ENCODE measurements at regions not wholly inside any gene's neighbourhood (a gene's known extent, or its start where the extent isn't known, plus 50 kb on each side); places are given as distances from the start of the nearest gene placed in this dataset.
A peak's percentile ranks its signal among the peaks of the same experiment; 100 is the strongest.
"Not testable (repeated sequence)": the region's sequence is repeated elsewhere in the genome, so short reads cannot be mapped to it uniquely, and the experiment has no call there.

GRCh38 chr6:170087421-170087780 is 203.5 kb downstream of the DLL1 start:
- not testable (repeated sequence) for H3K18ac ChIP-seq (ENCODE audit: low read length); H4K91ac ChIP-seq (ENCODE audit: low read depth, low read length, poor library complexity); H3K9me3 ChIP-seq (replicated peaks in 1 of 2; ENCODE audit: control insufficient read depth in 2 of 2, insufficient read depth in 1 of 2, low read depth in 1 of 2, low read length in 2 of 2); H2AK5ac ChIP-seq (ENCODE audit: low read depth, low read length); H2BK120ac ChIP-seq (ENCODE audit: low read depth, low read length); H4K8ac ChIP-seq (ENCODE audit: low read depth, low read length); H2BK5ac ChIP-seq (ENCODE audit: low read length); H3K4me1 ChIP-seq (ENCODE audit: control insufficient read depth in 2 of 2, insufficient read depth in 1 of 2, low read depth in 1 of 2, low read length in 2 of 2); DNase-seq (ENCODE audit: low spot score); H2BK12ac ChIP-seq (ENCODE audit: low read length); H3K23ac ChIP-seq (ENCODE audit: low read depth, low read length, poor library complexity); H3K27ac ChIP-seq (replicated peaks; ENCODE audit: low read length); H3K4me2 ChIP-seq (ENCODE audit: insufficient read depth, low read length, poor library complexity, severe bottlenecking); H3K4me3 ChIP-seq (ENCODE audit: low read length in 2 of 2); H3K4ac ChIP-seq (ENCODE audit: low read length); H3K14ac ChIP-seq (ENCODE audit: low read length); H3K9ac ChIP-seq (ENCODE audit: low read depth, low read length, poor library complexity); H3K36me3 ChIP-seq (replicated peaks in 1 of 2; ENCODE audit: control insufficient read depth in 2 of 2, insufficient read depth in 2 of 2, low read length in 2 of 2); H3K79me1 ChIP-seq (ENCODE audit: low read depth, low read length); H3K27me3 ChIP-seq (ENCODE audit: control insufficient read depth in 3 of 3, insufficient read depth in 3 of 3, low read depth in 1 of 3, low read length in 3 of 3); H2AFZ ChIP-seq (ENCODE audit: low read length)
- no CpG with 5 or more reads among the region's 25 CpGs for WGBS, 2 donors (ENCODE audit: extremely low coverage in 2 of 2, insufficient read length in 2 of 2, insufficient replicate concordance in 1 of 2)
- H2BK15ac ChIP-seq (ENCODE audit: low read length), result peak overlapping the region; percentile 99

- Histone ChIP-seq H2AK5ac (ENCODE audit: low read depth, low read length) (peak overlapping the region; percentile 90), H3K27me3 (ENCODE audit: control insufficient read depth in 3 of 3, insufficient read depth in 3 of 3, low read depth in 1 of 3, low read length in 3 of 3) (peaks cover 0 to 3% (median 0%) of the 10 kb centered on the region in 3 experiments), H3K9me3 (replicated peaks in 1 of 2; ENCODE audit: control insufficient read depth in 2 of 2, insufficient read depth in 1 of 2, low read depth in 1 of 2, low read length in 2 of 2) (no peaks in the 10 kb centered on the region), H4K91ac (ENCODE audit: low read depth, low read length, poor library complexity) (peak overlapping the region; percentile 56), H3K23ac (ENCODE audit: low read depth, low read length, poor library complexity) (peak overlapping the region; percentile 28), H2BK15ac (ENCODE audit: low read length) (peak overlapping the region; percentile 99), H2BK12ac (ENCODE audit: low read length) (peak overlapping the region; percentile 63), H3K4me2 (ENCODE audit: insufficient read depth, low read length, poor library complexity, severe bottlenecking) (no peak overlapping the region), H3K14ac (ENCODE audit: low read length) (peak overlapping the region; percentile 65), H3K18ac (ENCODE audit: low read length) (peak overlapping the region; percentile 90), H3K36me3 (replicated peaks in 1 of 2; ENCODE audit: control insufficient read depth in 2 of 2, insufficient read depth in 2 of 2, low read length in 2 of 2) (no peaks in the 10 kb centered on the region), H2BK120ac (ENCODE audit: low read depth, low read length) (peak overlapping the region; percentile 27), H3K4me1 (ENCODE audit: control insufficient read depth in 2 of 2, insufficient read depth in 1 of 2, low read depth in 1 of 2, low read length in 2 of 2) (peaks cover 10 to 13% of the 10 kb centered on the region in 2 donors), H2BK5ac (ENCODE audit: low read length) (peak overlapping the region; percentile 88), H3K4ac (ENCODE audit: low read length) (no peak overlapping the region), H3K4me3 (ENCODE audit: low read length in 2 of 2) (no peak overlapping the region), H3K79me1 (ENCODE audit: low read depth, low read length) (no peaks in the 10 kb centered on the region), H3K27ac (replicated peaks; ENCODE audit: low read length) (no peak overlapping the region), H2AFZ (ENCODE audit: low read length) (no peak overlapping the region), H3K9ac (ENCODE audit: low read depth, low read length, poor library complexity) (no peak overlapping the region), H4K8ac (ENCODE audit: low read depth, low read length) (peak overlapping the region; percentile 96)
- no CpG with 5 or more reads among the region's 49 CpGs for WGBS, 2 donors (ENCODE audit: extremely low coverage in 2 of 2, insufficient read length in 2 of 2, insufficient replicate concordance in 1 of 2)
- no peak for DNase-seq (ENCODE audit: low spot score)
Measured at GRCh38 chr6:170086639-170087420, 204.0 kb downstream of the DLL1 start.

- no peak overlapping the region for H3K23ac ChIP-seq (ENCODE audit: low read depth, low read length, poor library complexity)
- no peak overlapping the region for H3K27ac ChIP-seq (replicated peaks; ENCODE audit: low read length)
- WGBS, 2 donors (ENCODE audit: extremely low coverage in 2 of 2, insufficient read length in 2 of 2, insufficient replicate concordance in 1 of 2), result no CpG with 5 or more reads among the region's 26 CpGs
- H3K4me2 ChIP-seq (ENCODE audit: insufficient read depth, low read length, poor library complexity, severe bottlenecking), result no peak overlapping the region
- H3K14ac ChIP-seq (ENCODE audit: low read length), result no peak overlapping the region
- H3K18ac ChIP-seq (ENCODE audit: low read length), result peak overlapping the region; percentile 92
- DNase-seq (ENCODE audit: low spot score), result no peak
- H2AFZ ChIP-seq (ENCODE audit: low read length), result no peak overlapping the region
- no peak overlapping the region for H4K91ac ChIP-seq (ENCODE audit: low read depth, low read length, poor library complexity)
- H3K9ac ChIP-seq (ENCODE audit: low read depth, low read length, poor library complexity), result peak overlapping the region; percentile 3
- peak overlapping the region; percentile 82 for H2BK15ac ChIP-seq (ENCODE audit: low read length)
- H2BK12ac ChIP-seq (ENCODE audit: low read length), result no peak overlapping the region
- H3K4ac ChIP-seq (ENCODE audit: low read length), result no peak overlapping the region
- H3K36me3 ChIP-seq (replicated peaks in 1 of 2; ENCODE audit: control insufficient read depth in 2 of 2, insufficient read depth in 2 of 2, low read length in 2 of 2), result no peaks in the 10 kb centered on the region
- H3K27me3 ChIP-seq (ENCODE audit: control insufficient read depth in 3 of 3, insufficient read depth in 3 of 3, low read depth in 1 of 3, low read length in 3 of 3), result peaks cover 0 to 9% (median 0%) of the 10 kb centered on the region in 3 experiments
- no peak overlapping the region for H3K4me3 ChIP-seq (ENCODE audit: low read length in 2 of 2)
- H3K4me1 ChIP-seq (ENCODE audit: control insufficient read depth in 2 of 2, insufficient read depth in 1 of 2, low read depth in 1 of 2, low read length in 2 of 2), result peaks cover 18 to 24% of the 10 kb centered on the region in 2 donors
- H2BK120ac ChIP-seq (ENCODE audit: low read depth, low read length), result no peak overlapping the region
- peak overlapping the region; percentile 65 for H2AK5ac ChIP-seq (ENCODE audit: low read depth, low read length)
- no peaks in the 10 kb centered on the region for H3K79me1 ChIP-seq (ENCODE audit: low read depth, low read length)
- peak overlapping the region; percentile 42 for H2BK5ac ChIP-seq (ENCODE audit: low read length)
- H4K8ac ChIP-seq (ENCODE audit: low read depth, low read length), result no peak overlapping the region
- H3K9me3 ChIP-seq (replicated peaks in 1 of 2; ENCODE audit: control insufficient read depth in 2 of 2, insufficient read depth in 1 of 2, low read depth in 1 of 2, low read length in 2 of 2), result no peaks in the 10 kb centered on the region
Measured at GRCh38 chr6:170085475-170086401, 205.1 kb downstream of the DLL1 start.
